HepG2 (cell line): ENCODE measurements at regions not wholly inside any gene's neighbourhood (a gene's known extent, or its start where the extent isn't known, plus 50 kb on each side); places are given as distances from the start of the nearest gene placed in this dataset.

ENCODE experiments used
- ATAC-seq: fragments of 200-7000 bp; cut with Tn5 transposase; 3 replicates; pipeline ENCODE4 v1.9.1; 2020; ENCODE audit warnings: mild to moderate bottlenecking, moderate library complexity
- BruUV-seq: library from RNA; stranded (reverse); fragments of 400-500 nt; replicated peaks from 2 replicates; lab custom pipeline; 2021; lab: Mats Ljungman, UMichigan
- CTCF ChIA-PET: fragments of 300-600 bp; formaldehyde crosslinking; extraction: SDS; loops from one replicate; lab custom pipeline; 2021; ENCODE audit warnings: low total read pairs, inconsistent platforms, low intra/inter-chr PET ratio; lab: Yijun Ruan, JAX
- POLR2A ChIA-PET: fragments of 350-600 bp; sonication (Branson Sonifier 250); formaldehyde crosslinking; loops from one replicate; lab custom pipeline; 2020; ENCODE audit warnings: antibody characterized with exemption, inconsistent platforms; lab: Yijun Ruan, JAX
- DNase-seq: peaks from one replicate; pipeline ENCODE4 v3.0.0-alpha.2; 2015; ENCODE audit warnings: low spot score
- FAIRE-seq: peaks from 3 replicates; lab custom pipeline; 2011; peaks lifted over from hg19 to GRCh38; lab: Jason Lieb, UNC
- H2AFZ ChIP-seq: one replicate; pipeline ENCODE4 v1.6.1; 2011; ENCODE audit warnings: low read length, inconsistent platforms
- H3K27ac ChIP-seq: fragments of 300-600 bp; 3 replicates; pipeline ENCODE4 v1.8.0; 2011; ENCODE audit warnings: mixed run types, mild to moderate bottlenecking, mixed read lengths, low read length, inconsistent platforms; ENCODE audit not compliant: insufficient read depth; ENCODE audit errors: extremely low read length
- H3K27me3 ChIP-seq, 2 experiments: fragments of 200-600 bp in 1 of 2; 2 replicates in 1 of 2; 3 replicates in 1 of 2; pipeline versions ENCODE4 v1.6.0 to v1.8.0; 2011; ENCODE audit warnings: low read length in 2 of 2, mild to moderate bottlenecking in 2 of 2, moderate library complexity in 2 of 2, inconsistent platforms in 1 of 2; ENCODE audit not compliant: insufficient read depth in 2 of 2, control insufficient read depth in 1 of 2
- H3K36me3 ChIP-seq, 2 experiments: fragments of 200-600 bp in 1 of 2; replicated peaks in 1 of 2; 2 replicates in 1 of 2; 3 replicates in 1 of 2; pipeline versions ENCODE4 v1.5.1 to v1.8.0; 2011; ENCODE audit warnings: low read length in 2 of 2, inconsistent platforms in 1 of 2; ENCODE audit not compliant: insufficient read depth in 2 of 2, control insufficient read depth in 1 of 2
- H3K4me1 ChIP-seq: 2 replicates; pipeline ENCODE4 v1.5.1; 2012; ENCODE audit warnings: low read length, inconsistent platforms; ENCODE audit not compliant: insufficient read depth
- H3K4me2 ChIP-seq: 2 replicates; pipeline ENCODE4 v1.6.0; 2011; ENCODE audit warnings: low read depth, low read length, inconsistent platforms
- H3K4me3 ChIP-seq, 3 experiments: fragments of 200-600 bp in 1 of 3; sonication (generic), shearing (Covaris generic) in 1 of 3; replicated peaks in 1 of 3; 2 replicates each; pipeline ENCODE4 v1.5.1; 2011 to 2016; ENCODE audit warnings: low read length in 3 of 3, inconsistent platforms in 2 of 3, low read depth in 2 of 3, mild to moderate bottlenecking in 2 of 3, control low read depth in 1 of 3, mixed read lengths in 1 of 3; ENCODE audit not compliant: insufficient read depth in 1 of 3
- H3K79me2 ChIP-seq: one replicate; pipeline ENCODE4 v1.6.1; 2011; ENCODE audit warnings: low read length, inconsistent platforms; ENCODE audit not compliant: insufficient read depth
- H3K9ac ChIP-seq: 2 replicates; pipeline ENCODE4 v1.6.0; 2011; ENCODE audit warnings: mild to moderate bottlenecking, low read depth, low read length, inconsistent platforms; ENCODE audit not compliant: insufficient read depth
- H3K9me3 ChIP-seq: 2 replicates; pipeline ENCODE4 v1.5.1; 2012; ENCODE audit warnings: mild to moderate bottlenecking, low read length
- H4K20me1 ChIP-seq: 2 replicates; pipeline ENCODE4 v1.6.0; 2011; ENCODE audit warnings: inconsistent platforms, mild to moderate bottlenecking, low read length, moderate library complexity; ENCODE audit not compliant: insufficient read depth
- ARID2 ChIP-seq: sonication (generic); formaldehyde crosslinking; IDR thresholded peaks from 2 replicates; pipeline ENCODE4 v1.8.1; 2022; ENCODE audit warnings: mild to moderate bottlenecking, missing genetic modification reagents, borderline replicate concordance
- ARNT2 ChIP-seq: sonication (generic); formaldehyde crosslinking; IDR thresholded peaks from 2 replicates; pipeline ENCODE4 v1.8.0; 2022; ENCODE audit warnings: mild to moderate bottlenecking, low read depth, missing genetic modification reagents, moderate library complexity
- ASH2L ChIP-seq: fragments of 300-600, 200-600 bp; sonication (generic); IDR thresholded peaks from 2 replicates; pipeline ENCODE4 v1.7.0; 2017; ENCODE audit warnings: low read depth, mild to moderate bottlenecking, moderate library complexity, mixed read lengths, low read length; ENCODE audit not compliant: insufficient read length
- CHD4 ChIP-seq: fragments of 200-600 bp; sonication (generic); IDR thresholded peaks from 2 replicates; pipeline ENCODE4 v1.7.0; 2017; ENCODE audit warnings: mild to moderate bottlenecking, low read length, borderline replicate concordance
- FOXJ3 ChIP-seq: sonication (generic); formaldehyde crosslinking; IDR thresholded peaks from 2 replicates; pipeline ENCODE4 v1.4.0; 2020; ENCODE audit warnings: missing genetic modification reagents, mild to moderate bottlenecking, borderline replicate concordance
- HMGXB3 ChIP-seq: sonication (generic); formaldehyde crosslinking; IDR thresholded peaks from 2 replicates; pipeline ENCODE4 v1.4.0; 2020; ENCODE audit warnings: missing genetic modification reagents, borderline replicate concordance
- MXD3 ChIP-seq: IDR thresholded peaks from 2 replicates; pipeline ENCODE4 v1.6.1; 2016; ENCODE audit warnings: mild to moderate bottlenecking, missing biosample characterization, missing genetic modification reagents
- PCBP1 ChIP-seq: fragments of 200-400 bp; formaldehyde crosslinking; IDR thresholded peaks from 2 replicates; pipeline ENCODE4 v1.6.1; 2017; ENCODE audit warnings: mild to moderate bottlenecking, low read depth, low read length, borderline replicate concordance
- RCOR2 ChIP-seq: IDR thresholded peaks from 2 replicates; pipeline ENCODE4 v1.6.1; 2016; ENCODE audit warnings: missing biosample characterization, missing genetic modification reagents
- SMAD9 ChIP-seq: sonication (generic); formaldehyde crosslinking; IDR thresholded peaks from 2 replicates; pipeline ENCODE4 v1.5.1; 2020; ENCODE audit warnings: mild to moderate bottlenecking, missing genetic modification reagents
- SMARCE1 ChIP-seq: fragments of 450-650 bp; IDR thresholded peaks from 2 replicates; pipeline ENCODE4 v1.6.1; 2017; ENCODE audit warnings: borderline replicate concordance
- TFDP1 ChIP-seq: IDR thresholded peaks from 2 replicates; pipeline ENCODE4 v1.6.1; 2016; ENCODE audit warnings: missing compliant biosample characterization, missing genetic modification reagents, borderline replicate concordance
- THAP8 ChIP-seq: sonication (generic); formaldehyde crosslinking; IDR thresholded peaks from 2 replicates; pipeline ENCODE4 v1.5.1; 2020; ENCODE audit warnings: missing genetic modification reagents, mild to moderate bottlenecking, borderline replicate concordance
- ZNF124 ChIP-seq: sonication (generic); formaldehyde crosslinking; IDR thresholded peaks from 2 replicates; pipeline ENCODE4 v1.4.0; 2020; ENCODE audit warnings: missing genetic modification reagents
- ZNF510 ChIP-seq: sonication (generic); formaldehyde crosslinking; IDR thresholded peaks from 2 replicates; pipeline ENCODE4 v1.4.0; 2020; ENCODE audit warnings: low read depth, mild to moderate bottlenecking, missing genetic modification reagents
- ZNF550 ChIP-seq: sonication (generic); formaldehyde crosslinking; IDR thresholded peaks from 2 replicates; pipeline ENCODE4 v1.4.0; 2020; ENCODE audit warnings: mild to moderate bottlenecking, missing genetic modification reagents, borderline replicate concordance
- ZNF607 ChIP-seq: sonication (generic); formaldehyde crosslinking; IDR thresholded peaks from 2 replicates; pipeline ENCODE4 v1.5.1; 2020; ENCODE audit warnings: missing genetic modification reagents, mild to moderate bottlenecking, borderline replicate concordance
- ZNF672 ChIP-seq: sonication (generic); formaldehyde crosslinking; IDR thresholded peaks from 2 replicates; pipeline ENCODE4 v1.8.1; 2022; ENCODE audit warnings: missing genetic modification reagents
- ZNF747 ChIP-seq: sonication (generic); formaldehyde crosslinking; IDR thresholded peaks from 2 replicates; pipeline ENCODE4 v1.8.1; 2023; ENCODE audit warnings: missing genetic modification reagents, mild to moderate bottlenecking, borderline replicate concordance
- WGBS: methylation state at CpG from one replicate; pipeline ENCODE4 v1.1.6; 2017; ENCODE audit warnings: low lambda C conversion rate; 5-methylcytosine and 5-hydroxymethylcytosine counted together
- in situ Hi-C: cut with HindIII; loops from 2 replicates; pipeline ENCODE4 v1.10.0; 2017; ENCODE audit warnings: low pct_unique_long_range_greater_than_20kb; ENCODE audit not compliant: extremely low pct_ligation_motif_present
- intact Hi-C: fragments of 100-400 bp; cut with micrococcal nuclease; formaldehyde crosslinking; loops from one replicate; pipeline ENCODE4 v1.10.0; 2022; ENCODE audit not compliant: unreplicated experiment

- peak overlapping the region; percentile 86 for H3K4me2 ChIP-seq
- no TSS peak for BruUV-seq
- H3K9me3 ChIP-seq = no peaks in the 10 kb centered on the region
- no peak for ATAC-seq
- H3K27ac ChIP-seq = peak overlapping the region; percentile 68
- in situ Hi-C loops = no loop called here
- H3K79me2 ChIP-seq = peaks cover 9% of the 10 kb centered on the region
- H3K27me3 ChIP-seq = no peaks in the 10 kb centered on the region; a peak in 1 of 5 replicates
- H4K20me1 ChIP-seq = no peaks in the 10 kb centered on the region
- intact Hi-C loops = loop anchor here (2.0 to 5.0 kb wide), 2 partner anchors 19 to 185 kb away; partner anchors contain the start of gene GPC1
- DNase-seq = no peak
- peaks cover 73% of the 10 kb centered on the region for H3K4me1 ChIP-seq
- 65% methylated on average over 4 of the region's 6 CpGs for WGBS
- no peak overlapping the region for H2AFZ ChIP-seq
- H3K36me3 ChIP-seq = no peaks in the 10 kb centered on the region
- POLR2A ChIA-PET = interaction anchor here (0.6 to 1.9 kb wide), 13 partner anchors 8 to 328 kb away, joined by 3 to 6 read pairs (median 3); no protein-coding TSS in a partner anchor
- H3K9ac ChIP-seq = peak overlapping the region; percentile 83
- CTCF ChIA-PET = no interaction called here
- FAIRE-seq = no peak
- peak overlapping the region; percentile 45 to 78 (median 53) for H3K4me3 ChIP-seq
- TF ChIP-seq CHD4 (no peak), FOXJ3 (CRISPR knock-in tag) (no peak), ZNF124 (no peak), ZNF672 (peak; percentile 44; the same call in 1 of the 2 replicates), THAP8 (CRISPR knock-in tag) (no peak), ZNF607 (CRISPR knock-in tag) (no peak), ZNF747 (CRISPR knock-in tag) (no peak), MXD3 (CRISPR knock-in tag) (no peak), TFDP1 (CRISPR knock-in tag) (0 out of 2 replicates have a peak, but pooled peaks have one; percentile 8), RCOR2 (CRISPR knock-in tag) (no peak), ZNF550 (no peak), ARID2 (CRISPR knock-in tag) (no peak), ZNF510 (CRISPR knock-in tag) (no peak), PCBP1 (no peak), SMARCE1 (no peak), ARNT2 (peak; percentile 24; the same call in 1 of the 2 replicates), ASH2L (peak; percentile 6), HMGXB3 (CRISPR knock-in tag) (no peak), SMAD9 (CRISPR knock-in tag) (no peak)
Measured at GRCh38 chr2:240251848-240252190, 111.4 kb upstream of the OTOS start.
